Adrenal gland (tissue), 9 donors: ENCODE measurements at regions not wholly inside any gene's neighbourhood (a gene's known extent, or its start where the extent isn't known, plus 50 kb on each side); places are given as distances from the start of the nearest gene placed in this dataset.
"Not testable (repeated sequence)": the region's sequence is repeated elsewhere in the genome, so short reads cannot be mapped to it uniquely, and the experiment has no call there.

Experiments used
- DNase-seq, 7 donors: peaks; one replicate each; pipeline ENCODE4 v3.0.0-alpha.2; 2019 to 2020
- H3K27ac ChIP-seq, 5 donors: fragments of 200-600 bp; sonication (generic) in 4 of 5; 1 replicate in 3 of 5; 2 replicates in 2 of 5; pipeline versions ENCODE4 v1.5.1 to v1.8.0; 2016 to 2020; ENCODE audit warnings: mild to moderate bottlenecking in 1 of 5
- H3K27me3 ChIP-seq: fragments of 200-600 bp; 2 replicates; pipeline ENCODE4 v1.8.0; 2021
- H3K36me3 ChIP-seq, 2 donors: fragments of 200-600 bp; replicated peaks in 1 of 2; 1 replicate in 1 of 2; 2 replicates in 1 of 2; pipeline versions ENCODE4 v1.5.1 to v1.8.0; 2018 to 2022
- H3K4me1 ChIP-seq, 2 donors: fragments of 200-600 bp; replicated peaks in 1 of 2; 1 replicate in 1 of 2; 2 replicates in 1 of 2; pipeline versions ENCODE4 v1.5.1 to v1.8.0; 2018 to 2021
- H3K4me3 ChIP-seq, 4 donors: fragments of 200-600 bp; sonication (generic) in 3 of 4; one replicate each; pipeline ENCODE4 v1.5.1; 2016 to 2018
- H3K9me3 ChIP-seq, 3 donors: fragments of 200-600 bp; sonication (generic) in 1 of 3; replicated peaks in 1 of 3; 1 replicate in 2 of 3; 2 replicates in 1 of 3; pipeline versions ENCODE4 v1.5.1 to v1.8.0; 2016 to 2021
- CTCF ChIP-seq, 6 experiments: fragments of 450-650 bp in 4 of 6; fragments of 200-600 bp in 2 of 6; sonication (generic) in 1 of 6; IDR thresholded peaks; 1 replicate in 5 of 6; 2 replicates in 1 of 6; pipeline versions ENCODE4 v1.5.1 to v1.8.0; 2016 to 2021; ENCODE audit warnings: antibody characterized with exemption in 6 of 6, mild to moderate bottlenecking in 2 of 6, moderate library complexity in 1 of 6
- POLR2A ChIP-seq, 2 donors: fragments of 450-650 bp; IDR thresholded peaks; one replicate each; pipeline ENCODE4 v1.6.1; 2017; ENCODE audit warnings: antibody characterized with exemption in 2 of 2, mild to moderate bottlenecking in 2 of 2, moderate library complexity in 1 of 2
- WGBS, 4 donors: extraction: QIAGEN DNeasy Blood & Tissue Kit in 2 of 4; methylation state at CpG; one replicate each; pipeline versions ENCODE4 v1.1.5 to v1.1.7; 2013 to 2017; 5-methylcytosine and 5-hydroxymethylcytosine counted together
- intact Hi-C, 2 donors: fragments of 100-400 bp; cut with DNase I; formaldehyde crosslinking; loops; one replicate each; pipeline versions ENCODE4 v1.14.1 to v1.15.0; 2022 to 2023
- donor health status: healthy with polysubstance abuse.
- donor health status: Bipolar disorder and iron deficiency.
- donor health status: DM: yes; HTN: yes; CAD: no.
- donor health status: DM: no; HTN: no; CAD: no.
- donor health status: DM: no; HTN: no; CAD: no.

- no peak for DNase-seq
- 84 to 91% (median 88%) methylated on average over 3 of the region's 3 CpGs for WGBS, 4 donors
These were observed 83.5 kb upstream of the PLEKHG1 start for GRCh38 chr6:150516199-150516598.

GRCh38 chr6:150517175-150517574, 82.5 kb upstream of the PLEKHG1 start:
- H3K27ac ChIP-seq, result no peak overlapping the region
- no peak for DNase-seq
- no peaks in the 10 kb centered on the region for H3K27me3 ChIP-seq
- intact Hi-C loops, result no loop called here
- TF ChIP-seq CTCF (IDR thresholded peaks at IDR 0.05) (no peak), POLR2A (IDR thresholded peaks at IDR 0.05) (no peak)
- no peaks in the 10 kb centered on the region for H3K9me3 ChIP-seq
- no peak overlapping the region for H3K4me3 ChIP-seq
- WGBS, 4 donors, result 88 to 97% (median 94%) methylated on average over 3 of the region's 3 CpGs
- no peaks in the 10 kb centered on the region for H3K4me1 ChIP-seq
- H3K36me3 ChIP-seq, result no peaks in the 10 kb centered on the region

More at GRCh38 chr6:150516199-150516598, 83.5 kb upstream of the PLEKHG1 start:
- no peak overlapping the region for H3K27ac ChIP-seq
- H3K9me3 ChIP-seq, result no peaks in the 10 kb centered on the region
- no peak for TF ChIP-seq POLR2A (IDR thresholded peaks at IDR 0.05)
- no peak for TF ChIP-seq CTCF (IDR thresholded peaks at IDR 0.05)
- intact Hi-C loops, result no loop called here
- no peaks in the 10 kb centered on the region for H3K36me3 ChIP-seq
- H3K27me3 ChIP-seq, result no peaks in the 10 kb centered on the region
- no peaks in the 10 kb centered on the region for H3K4me1 ChIP-seq
- no peak overlapping the region for H3K4me3 ChIP-seq

- H3K9me3 ChIP-seq, result no peaks in the 10 kb centered on the region
- DNase-seq, result no peak
- H3K27ac ChIP-seq, result no peak overlapping the region
- H3K36me3 ChIP-seq, result no peaks in the 10 kb centered on the region
- WGBS, 4 donors, result 55 to 77% (median 65%) methylated on average over 1 of the region's 1 CpG
- H3K4me3 ChIP-seq, result no peak overlapping the region
- H3K27me3 ChIP-seq, result no peaks in the 10 kb centered on the region
- TF ChIP-seq POLR2A (IDR thresholded peaks at IDR 0.05), result no peak
- TF ChIP-seq CTCF (IDR thresholded peaks at IDR 0.05), result no peak
- no peaks in the 10 kb centered on the region for H3K4me1 ChIP-seq
- intact Hi-C loops, result no loop called here
These were observed 78.2 kb upstream of the PLEKHG1 start for GRCh38 chr6:150521482-150521881.

GRCh38 chr6:150523216-150523615, 76.5 kb upstream of the PLEKHG1 start:
- H3K4me3 ChIP-seq, H3K36me3 ChIP-seq, H3K4me1 ChIP-seq, H3K27me3 ChIP-seq, DNase-seq, H3K9me3 ChIP-seq, H3K27ac ChIP-seq, intact Hi-C loops: not testable (repeated sequence)
- WGBS, 4 donors, result 87 to 95% (median 94%) methylated on average over 3 of the region's 3 CpGs

GRCh38 chr6:150525300-150525699, 74.4 kb upstream of the PLEKHG1 start:
- H3K9me3 ChIP-seq, result no peaks in the 10 kb centered on the region
- H3K4me1 ChIP-seq, result no peaks in the 10 kb centered on the region
- TF ChIP-seq POLR2A (IDR thresholded peaks at IDR 0.05) (no peak), CTCF (IDR thresholded peaks at IDR 0.05) (no peak)
- no peak for DNase-seq
- no peaks in the 10 kb centered on the region for H3K27me3 ChIP-seq
- H3K27ac ChIP-seq, result no peak overlapping the region
- no peak overlapping the region for H3K4me3 ChIP-seq
- WGBS, 4 donors, result 74 to 91% (median 82%) methylated on average over 1 of the region's 1 CpG
- intact Hi-C loops, result no loop called here
- no peaks in the 10 kb centered on the region for H3K36me3 ChIP-seq
